HCT116 (cell line): ENCODE measurements at regions not wholly inside any gene's neighbourhood (a gene's known extent, or its start where the extent isn't known, plus 50 kb on each side); places are given as distances from the start of the nearest gene placed in this dataset.

Source experiments
- ATAC-seq: fragments of 200-7000 bp; cut with Tn5 transposase; 2 replicates; pipeline ENCODE4 v1.9.1; 2020; ENCODE audit warnings: mild to moderate bottlenecking, moderate library complexity
- BruUV-seq: library from RNA; stranded (reverse); fragments of 400-500 nt; replicated peaks from 2 replicates; lab custom pipeline; 2021; lab: Mats Ljungman, UMichigan
- CTCF ChIA-PET: fragments of 300-600 bp; sonication (Branson Sonifier 250); formaldehyde crosslinking; loops from one replicate; lab custom pipeline; 2021; ENCODE audit warnings: antibody characterized with exemption; lab: Charles Lee
- POLR2A ChIA-PET: fragments of 300-600, 350-600 bp; sonication (Branson Sonifier 250); formaldehyde crosslinking; loops from one replicate; lab custom pipeline; 2021; ENCODE audit warnings: antibody characterized with exemption; lab: Charles Lee
- RAD21 ChIA-PET, 2 experiments: fragments of 300-600 bp; sonication (Branson Sonifier 250); formaldehyde crosslinking; loops; one replicate each; lab custom pipeline; 2023; ENCODE audit warnings: low total read pairs in 2 of 2; ENCODE audit not compliant: uncharacterized antibody in 2 of 2, unreplicated experiment in 2 of 2, low non-redundant PET in 1 of 2; lab: Charles Lee
- DNase-seq: peaks from one replicate; pipeline ENCODE4 v3.0.0-alpha.2; 2010; ENCODE audit warnings: low read depth, low spot score
- H2AFZ ChIP-seq: fragments of 200-600 bp; shearing (Covaris generic), sonication (generic); 2 replicates; pipeline ENCODE4 v1.6.1; 2017; ENCODE audit warnings: low read depth, mixed run types, mixed read lengths, antibody characterized with exemption, low read length; ENCODE audit not compliant: poor library complexity, severe bottlenecking
- H3K27ac ChIP-seq: 2 replicates; pipeline ENCODE4 v1.5.1; 2012; ENCODE audit warnings: low read depth, low read length
- H3K27me3 ChIP-seq: fragments of 200-600 bp; sonication (generic); 2 replicates; pipeline ENCODE4 v1.6.1; 2016; ENCODE audit warnings: mixed run types, low read length, mixed read lengths; ENCODE audit not compliant: insufficient read depth
- H3K36me3 ChIP-seq, 2 experiments: fragments of 200-500 bp in 1 of 2; fragments of 200-600 bp in 1 of 2; sonication (Bioruptor generic) in 1 of 2; sonication (generic) in 1 of 2; 2 replicates each; pipeline versions ENCODE4 v1.5.1 to v1.6.1; 2014 to 2016; ENCODE audit warnings: low read length in 2 of 2, inconsistent platforms in 1 of 2, mixed read lengths in 1 of 2, mixed run types in 1 of 2; ENCODE audit not compliant: insufficient read depth in 2 of 2, control insufficient read depth in 1 of 2
- H3K4me1 ChIP-seq, 2 experiments: fragments of 200-600 bp in 1 of 2; sonication (generic) in 1 of 2; 2 replicates each; pipeline versions ENCODE4 v1.5.1 to v1.6.1; 2012 to 2017; ENCODE audit warnings: low read length in 2 of 2, inconsistent platforms in 1 of 2, mild to moderate bottlenecking in 1 of 2, mixed read lengths in 1 of 2, mixed run types in 1 of 2, moderate library complexity in 1 of 2; ENCODE audit not compliant: insufficient read depth in 2 of 2, control insufficient read depth in 1 of 2
- H3K4me2 ChIP-seq: fragments of 200-600 bp; sonication (generic); 2 replicates; pipeline ENCODE4 v1.6.1; 2017; ENCODE audit warnings: mixed run types, low read length, mixed read lengths
- H3K4me3 ChIP-seq, 2 experiments: fragments of 200-600 bp in 1 of 2; sonication (generic) in 1 of 2; replicated peaks in 1 of 2; 2 replicates each; pipeline ENCODE4 v1.5.1; 2011 to 2016; ENCODE audit warnings: low read length in 2 of 2, control low read depth in 1 of 2, low read depth in 1 of 2, mild to moderate bottlenecking in 1 of 2, mixed read lengths in 1 of 2, mixed run types in 1 of 2
- H3K79me2 ChIP-seq: fragments of 200-600 bp; sonication (generic); 2 replicates; pipeline ENCODE4 v1.6.1; 2017; ENCODE audit warnings: mild to moderate bottlenecking, mixed run types, low read length, moderate library complexity, mixed read lengths; ENCODE audit not compliant: insufficient read depth
- H3K9ac ChIP-seq: fragments of 200-600 bp; sonication (generic); 2 replicates; pipeline ENCODE4 v1.6.1; 2016; ENCODE audit warnings: low read length, mixed read lengths
- H3K9me2 ChIP-seq: fragments of 200-600 bp; sonication (generic), shearing (Covaris generic); 2 replicates; pipeline ENCODE4 v1.6.1; 2017; ENCODE audit warnings: mixed run types, mild to moderate bottlenecking, moderate library complexity; ENCODE audit not compliant: insufficient read depth
- H3K9me3 ChIP-seq, 2 experiments: fragments of 200-500 bp in 1 of 2; fragments of 200-600 bp in 1 of 2; sonication (Bioruptor generic) in 1 of 2; sonication (generic) in 1 of 2; 2 replicates each; pipeline ENCODE4 v1.6.1; 2014 to 2017; ENCODE audit warnings: low read length in 2 of 2, mixed read lengths in 2 of 2, inconsistent platforms in 1 of 2, low read depth in 1 of 2, mild to moderate bottlenecking in 1 of 2, mixed run types in 1 of 2, moderate library complexity in 1 of 2; ENCODE audit not compliant: control insufficient read depth in 1 of 2, insufficient read depth in 1 of 2
- H4K20me1 ChIP-seq: fragments of 200-600 bp; sonication (generic), shearing (Covaris generic); 2 replicates; pipeline ENCODE4 v1.6.1; 2017; ENCODE audit warnings: mixed run types, mild to moderate bottlenecking, moderate library complexity; ENCODE audit not compliant: insufficient read depth
- ATF3 ChIP-seq: IDR thresholded peaks from 2 replicates; pipeline ENCODE4 v1.6.1; 2012
- CBX3 ChIP-seq: IDR thresholded peaks from 2 replicates; pipeline ENCODE4 v1.6.1; 2012; ENCODE audit warnings: low read depth
- CEBPB ChIP-seq: IDR thresholded peaks from 2 replicates; pipeline ENCODE4 v1.6.1; 2012; ENCODE audit warnings: low read depth
- ELF1 ChIP-seq: IDR thresholded peaks from 2 replicates; pipeline ENCODE4 v1.6.1; 2012; ENCODE audit warnings: low read depth, borderline replicate concordance
- EZH2phosphoT487 ChIP-seq: fragments of 200-600 bp; IDR thresholded peaks from 2 replicates; pipeline ENCODE4 v1.6.1; 2018; ENCODE audit warnings: antibody characterized with exemption, borderline replicate concordance
- JUND ChIP-seq: IDR thresholded peaks from 2 replicates; pipeline ENCODE4 v1.6.1; 2012
- POLR2AphosphoS5 ChIP-seq: IDR thresholded peaks from 2 replicates; pipeline ENCODE4 v1.6.1; 2011; ENCODE audit warnings: mild to moderate bottlenecking, low read depth, low read length, moderate library complexity
- REST ChIP-seq: IDR thresholded peaks from 2 replicates; pipeline ENCODE4 v1.6.1; 2012; ENCODE audit warnings: low read depth
- SIN3A ChIP-seq: IDR thresholded peaks from 2 replicates; pipeline ENCODE4 v1.6.1; 2012; ENCODE audit warnings: low read depth
- YY1 ChIP-seq: IDR thresholded peaks from 2 replicates; pipeline ENCODE4 v1.6.1; 2011; ENCODE audit warnings: low read length, low read depth, moderate library complexity, mild to moderate bottlenecking; ENCODE audit not compliant: insufficient replicate concordance; ENCODE audit errors: extremely low read depth
- ZBTB33 ChIP-seq: IDR thresholded peaks from 2 replicates; pipeline ENCODE4 v1.6.1; 2011; ENCODE audit warnings: mild to moderate bottlenecking, low read length, moderate library complexity; ENCODE audit not compliant: insufficient replicate concordance; ENCODE audit errors: extremely low read depth
- intact Hi-C: fragments of 100-400 bp; cut with micrococcal nuclease; formaldehyde crosslinking; loops from 2 replicates; pipeline ENCODE4 v1.10.0; 2022

- H3K4me3 ChIP-seq = no peak overlapping the region
- H3K79me2 ChIP-seq = no peaks in the 10 kb centered on the region
- H2AFZ ChIP-seq = no peak overlapping the region
- no peaks in the 10 kb centered on the region for H3K36me3 ChIP-seq
- DNase-seq (no peak), ATAC-seq (no peak)
- H3K4me1 ChIP-seq = no peaks in the 10 kb centered on the region
- H4K20me1 ChIP-seq = no peaks in the 10 kb centered on the region
- no peak for TF ChIP-seq SIN3A
- TF ChIP-seq JUND = no peak
- no peak for TF ChIP-seq EZH2phosphoT487
- no peak for TF ChIP-seq ELF1
- TF ChIP-seq REST = no peak
- H3K9me2 ChIP-seq = no peaks in the 10 kb centered on the region
- H3K4me2 ChIP-seq = no peak overlapping the region
- no TSS peak for BruUV-seq
- peaks cover 7 to 22% of the 10 kb centered on the region in 2 experiments; a peak in 2 of 4 replicates for H3K9me3 ChIP-seq
- H3K27me3 ChIP-seq = no peaks in the 10 kb centered on the region
- RAD21 ChIA-PET = no interaction called here
- H3K9ac ChIP-seq = no peak overlapping the region
- H3K27ac ChIP-seq = no peak overlapping the region
- POLR2A ChIA-PET = no interaction called here
- intact Hi-C loops = no loop called here
- CTCF ChIA-PET = no interaction called here
Measured at GRCh38 chr5:27308153-27308552, 269.8 kb upstream of the CDH9 start.

- Histone ChIP-seq H3K4me2 (no peak overlapping the region), H3K36me3 (no peaks in the 10 kb centered on the region), H4K20me1 (no peaks in the 10 kb centered on the region), H3K4me1 (no peaks in the 10 kb centered on the region), H2AFZ (no peak overlapping the region), H3K27me3 (no peaks in the 10 kb centered on the region), H3K9me3 (peaks cover 0 to 9% of the 10 kb centered on the region in 2 experiments; a peak in 1 of 4 replicates), H3K27ac (no peak overlapping the region), H3K9me2 (no peaks in the 10 kb centered on the region), H3K79me2 (no peaks in the 10 kb centered on the region), H3K9ac (no peak overlapping the region), H3K4me3 (no peak overlapping the region)
- ATAC-seq (no peak), DNase-seq (no peak)
- intact Hi-C loops = no loop called here
- ChIA-PET RAD21 (no interaction called here), CTCF (no interaction called here), POLR2A (no interaction called here)
- no TSS peak for BruUV-seq
- TF ChIP-seq ZBTB33 (no peak), POLR2AphosphoS5 (no peak), ELF1 (no peak), REST (no peak), YY1 (no peak), CEBPB (no peak), ATF3 (no peak), CBX3 (no peak)
Measured at GRCh38 chr5:27290172-27290571, 251.8 kb upstream of the CDH9 start.
